ENCODE measurements at regions not wholly inside any gene's neighbourhood (a gene's known extent, or its start where the extent isn't known, plus 50 kb on each side); places are given as distances from the start of the nearest gene placed in this dataset.

- no peak for TF ChIP-seq RAD21 (conservative IDR thresholded peaks at IDR 0.05)
- no peak for TF ChIP-seq POLR2AphosphoS5 (IDR thresholded peaks at IDR 0.05)
- TF ChIP-seq REST (IDR thresholded peaks at IDR 0.05; ENCODE audit: borderline replicate concordance), result no peak
- no peak for TF ChIP-seq CTCF (IDR thresholded peaks at IDR 0.05; ENCODE audit: poor library complexity, severe bottlenecking)
- no peak for TF ChIP-seq EP300 (conservative IDR thresholded peaks at IDR 0.05; ENCODE audit: poor library complexity, severe bottlenecking)
Measured at GRCh38 chr2:35510636-35511035, 844.9 kb upstream of the CRIM1 start.
